HepG2 (cell line): ENCODE measurements at regions not wholly inside any gene's neighbourhood (a gene's known extent, or its start where the extent isn't known, plus 50 kb on each side); places are given as distances from the start of the nearest gene placed in this dataset.

ENCODE experiments used
- ATAC-seq: fragments of 200-7000 bp; cut with Tn5 transposase; 3 replicates; pipeline ENCODE4 v1.9.1; 2020; ENCODE audit warnings: mild to moderate bottlenecking, moderate library complexity
- BruUV-seq: library from RNA; stranded (reverse); fragments of 400-500 nt; replicated peaks from 2 replicates; lab custom pipeline; 2021; lab: Mats Ljungman, UMichigan
- CTCF ChIA-PET: fragments of 300-600 bp; formaldehyde crosslinking; extraction: SDS; loops from one replicate; lab custom pipeline; 2021; ENCODE audit warnings: low total read pairs, inconsistent platforms, low intra/inter-chr PET ratio; lab: Yijun Ruan, JAX
- POLR2A ChIA-PET: fragments of 350-600 bp; sonication (Branson Sonifier 250); formaldehyde crosslinking; loops from one replicate; lab custom pipeline; 2020; ENCODE audit warnings: antibody characterized with exemption, inconsistent platforms; lab: Yijun Ruan, JAX
- DNase-seq: peaks from one replicate; pipeline ENCODE4 v3.0.0-alpha.2; 2015; ENCODE audit warnings: low spot score
- FAIRE-seq: peaks from 3 replicates; lab custom pipeline; 2011; peaks lifted over from hg19 to GRCh38; lab: Jason Lieb, UNC
- H2AFZ ChIP-seq: one replicate; pipeline ENCODE4 v1.6.1; 2011; ENCODE audit warnings: low read length, inconsistent platforms
- H3K27ac ChIP-seq: fragments of 300-600 bp; 3 replicates; pipeline ENCODE4 v1.8.0; 2011; ENCODE audit warnings: mixed run types, mild to moderate bottlenecking, mixed read lengths, low read length, inconsistent platforms; ENCODE audit not compliant: insufficient read depth; ENCODE audit errors: extremely low read length
- H3K27me3 ChIP-seq, 2 experiments: fragments of 200-600 bp in 1 of 2; 2 replicates in 1 of 2; 3 replicates in 1 of 2; pipeline versions ENCODE4 v1.6.0 to v1.8.0; 2011; ENCODE audit warnings: low read length in 2 of 2, mild to moderate bottlenecking in 2 of 2, moderate library complexity in 2 of 2, inconsistent platforms in 1 of 2; ENCODE audit not compliant: insufficient read depth in 2 of 2, control insufficient read depth in 1 of 2
- H3K36me3 ChIP-seq, 2 experiments: fragments of 200-600 bp in 1 of 2; replicated peaks in 1 of 2; 2 replicates in 1 of 2; 3 replicates in 1 of 2; pipeline versions ENCODE4 v1.5.1 to v1.8.0; 2011; ENCODE audit warnings: low read length in 2 of 2, inconsistent platforms in 1 of 2; ENCODE audit not compliant: insufficient read depth in 2 of 2, control insufficient read depth in 1 of 2
- H3K4me1 ChIP-seq: 2 replicates; pipeline ENCODE4 v1.5.1; 2012; ENCODE audit warnings: low read length, inconsistent platforms; ENCODE audit not compliant: insufficient read depth
- H3K4me2 ChIP-seq: 2 replicates; pipeline ENCODE4 v1.6.0; 2011; ENCODE audit warnings: low read depth, low read length, inconsistent platforms
- H3K4me3 ChIP-seq, 3 experiments: fragments of 200-600 bp in 1 of 3; sonication (generic), shearing (Covaris generic) in 1 of 3; replicated peaks in 1 of 3; 2 replicates each; pipeline ENCODE4 v1.5.1; 2011 to 2016; ENCODE audit warnings: low read length in 3 of 3, inconsistent platforms in 2 of 3, low read depth in 2 of 3, mild to moderate bottlenecking in 2 of 3, control low read depth in 1 of 3, mixed read lengths in 1 of 3; ENCODE audit not compliant: insufficient read depth in 1 of 3
- H3K79me2 ChIP-seq: one replicate; pipeline ENCODE4 v1.6.1; 2011; ENCODE audit warnings: low read length, inconsistent platforms; ENCODE audit not compliant: insufficient read depth
- H3K9ac ChIP-seq: 2 replicates; pipeline ENCODE4 v1.6.0; 2011; ENCODE audit warnings: mild to moderate bottlenecking, low read depth, low read length, inconsistent platforms; ENCODE audit not compliant: insufficient read depth
- H3K9me3 ChIP-seq: 2 replicates; pipeline ENCODE4 v1.5.1; 2012; ENCODE audit warnings: mild to moderate bottlenecking, low read length
- H4K20me1 ChIP-seq: 2 replicates; pipeline ENCODE4 v1.6.0; 2011; ENCODE audit warnings: inconsistent platforms, mild to moderate bottlenecking, low read length, moderate library complexity; ENCODE audit not compliant: insufficient read depth
- ETV6 ChIP-seq: sonication (generic); formaldehyde crosslinking; conservative IDR thresholded peaks from 2 replicates; pipeline ENCODE4 v1.4.0; 2020; ENCODE audit warnings: missing genetic modification reagents
- KDM2A ChIP-seq: sonication (generic); formaldehyde crosslinking; IDR thresholded peaks from 2 replicates; pipeline ENCODE4 v1.4.0; 2020; ENCODE audit warnings: low read depth, missing genetic modification reagents, borderline replicate concordance
- NFKBIZ ChIP-seq: IDR thresholded peaks from 2 replicates; pipeline ENCODE4 v1.6.1; 2018; ENCODE audit warnings: missing genetic modification reagents, missing compliant biosample characterization
- ZFP90 ChIP-seq: sonication (generic); formaldehyde crosslinking; IDR thresholded peaks from 2 replicates; pipeline ENCODE4 v1.8.0; 2022; ENCODE audit warnings: missing genetic modification reagents, mild to moderate bottlenecking, inconsistent platforms, borderline replicate concordance
- ZNF660 ChIP-seq: sonication (generic); formaldehyde crosslinking; IDR thresholded peaks from 2 replicates; pipeline ENCODE4 v1.5.1; 2020; ENCODE audit warnings: mild to moderate bottlenecking, low read depth, missing genetic modification reagents, borderline replicate concordance
- ZNF792 ChIP-seq: IDR thresholded peaks from 2 replicates; pipeline ENCODE4 v1.6.1; 2016
- WGBS: methylation state at CpG from one replicate; pipeline ENCODE4 v1.1.6; 2017; ENCODE audit warnings: low lambda C conversion rate; 5-methylcytosine and 5-hydroxymethylcytosine counted together
- in situ Hi-C: cut with HindIII; loops from 2 replicates; pipeline ENCODE4 v1.10.0; 2017; ENCODE audit warnings: low pct_unique_long_range_greater_than_20kb; ENCODE audit not compliant: extremely low pct_ligation_motif_present
- intact Hi-C: fragments of 100-400 bp; cut with micrococcal nuclease; formaldehyde crosslinking; loops from one replicate; pipeline ENCODE4 v1.10.0; 2022; ENCODE audit not compliant: unreplicated experiment
- TF ChIP-seq, protein P1 (sequence below): IDR thresholded peaks from 2 replicates; pipeline ENCODE4 v1.6.1; 2016; ENCODE audit warnings: low read depth, borderline replicate concordance
- TF ChIP-seq, protein P2 (sequence below): sonication (generic); formaldehyde crosslinking; IDR thresholded peaks from 2 replicates; pipeline ENCODE4 v1.4.0; 2020; ENCODE audit warnings: missing genetic modification reagents

DNA sequence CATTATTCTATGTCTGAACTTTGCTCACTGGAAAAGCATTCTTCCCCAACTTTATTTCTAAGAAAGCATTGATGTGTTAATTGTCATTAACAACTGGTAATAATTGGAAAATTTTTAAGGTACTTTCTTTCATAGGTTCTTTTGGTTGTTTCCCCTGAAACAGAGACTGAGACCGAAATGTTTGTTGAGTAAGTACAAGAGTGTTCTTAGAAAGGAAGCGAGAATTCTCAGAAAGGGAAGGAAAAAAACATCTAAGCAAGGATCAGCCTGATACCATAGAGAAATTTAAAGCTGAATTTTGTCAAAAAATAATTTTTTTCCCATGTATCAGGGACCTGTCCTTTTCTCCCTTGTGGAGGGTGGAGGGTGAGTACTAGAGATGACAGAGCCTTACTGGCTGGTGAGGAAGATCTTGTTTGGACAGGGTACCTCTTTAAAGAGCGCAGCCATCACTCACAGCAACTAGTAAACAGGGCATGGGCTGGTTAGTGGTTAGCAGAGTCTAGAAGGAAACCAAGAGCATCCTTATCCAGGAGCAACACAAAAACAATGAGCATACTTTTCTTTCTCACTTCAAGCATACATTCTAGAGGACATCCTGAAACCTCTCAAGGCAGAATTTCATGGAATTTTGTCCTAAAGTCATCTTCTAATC lies 898.5 kb downstream of the DNAH5 start:
- ATAC-seq (no peak), DNase-seq (no peak), FAIRE-seq (no peak)
- no peaks in the 10 kb centered on the region for H3K4me1 ChIP-seq
- POLR2A ChIA-PET = no interaction called here
- no peaks in the 10 kb centered on the region for H4K20me1 ChIP-seq
- no peak overlapping the region for H3K4me3 ChIP-seq
- H3K79me2 ChIP-seq = no peaks in the 10 kb centered on the region
- no peak for TF ChIP-seq ZFP90 (CRISPR knock-in tag)
- TF ChIP-seq KDM2A (CRISPR knock-in tag) = no peak
- TF ChIP-seq NFKBIZ = no peak
- TF ChIP-seq, protein P1, sequence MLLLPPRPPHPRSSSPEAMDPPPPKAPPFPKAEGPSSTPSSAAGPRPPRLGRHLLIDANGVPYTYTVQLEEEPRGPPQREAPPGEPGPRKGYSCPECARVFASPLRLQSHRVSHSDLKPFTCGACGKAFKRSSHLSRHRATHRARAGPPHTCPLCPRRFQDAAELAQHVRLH = no peak
- TF ChIP-seq, protein P2, sequence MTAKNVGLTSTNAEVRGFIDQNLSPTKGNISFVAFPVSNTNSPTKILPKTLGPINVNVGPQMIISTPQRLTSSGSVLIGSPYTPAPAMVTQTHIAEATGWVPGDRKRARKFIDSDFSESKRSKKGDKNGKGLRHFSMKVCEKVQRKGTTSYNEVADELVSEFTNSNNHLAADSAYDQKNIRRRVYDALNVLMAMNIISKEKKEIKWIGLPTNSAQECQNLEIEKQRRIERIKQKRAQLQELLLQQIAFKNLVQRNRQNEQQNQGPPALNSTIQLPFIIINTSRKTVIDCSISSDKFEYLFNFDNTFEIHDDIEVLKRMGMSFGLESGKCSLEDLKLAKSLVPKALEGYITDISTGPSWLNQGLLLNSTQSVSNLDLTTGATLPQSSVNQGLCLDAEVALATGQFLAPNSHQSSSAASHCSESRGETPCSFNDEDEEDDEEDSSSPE (CRISPR knock-in tag) = no peak
- TF ChIP-seq ETV6 = no peak
- no peak for TF ChIP-seq ZNF660 (CRISPR knock-in tag)
- H3K27me3 ChIP-seq = no peaks in the 10 kb centered on the region
- BruUV-seq = no TSS peak
- H3K36me3 ChIP-seq = no peaks in the 10 kb centered on the region
- WGBS = 5% methylated on average over 2 of the region's 3 CpGs
- CTCF ChIA-PET = no interaction called here
- peaks cover 95% of the 10 kb centered on the region for H3K9me3 ChIP-seq
- H3K4me2 ChIP-seq = no peak overlapping the region
- H3K27ac ChIP-seq = no peak overlapping the region
- H3K9ac ChIP-seq = no peak overlapping the region
- intact Hi-C loops = no loop called here
- in situ Hi-C loops = no loop called here
- H2AFZ ChIP-seq = no peak overlapping the region

DNA sequence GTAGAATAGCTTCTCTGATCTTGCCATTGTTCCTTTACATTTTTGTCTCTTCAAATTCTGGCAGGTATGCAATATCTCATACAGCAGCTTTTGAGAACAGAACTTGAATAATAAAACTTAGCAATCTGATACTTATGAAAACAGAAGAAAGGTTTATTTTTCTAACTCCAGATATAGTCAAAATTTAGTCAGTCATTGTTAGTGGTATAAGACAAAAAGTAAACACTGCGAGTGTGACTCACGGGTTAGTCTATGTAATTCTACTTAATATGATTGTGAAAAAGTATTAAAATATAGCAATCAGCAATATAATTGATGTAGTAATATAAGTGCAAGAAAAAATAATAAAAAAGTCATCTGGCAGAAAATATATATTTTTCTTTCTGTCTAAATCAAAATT lies 910.4 kb downstream of the DNAH5 start:
- BruUV-seq = no TSS peak
- no peak for TF ChIP-seq ZNF792
- peaks cover 74% of the 10 kb centered on the region for H3K9me3 ChIP-seq
- 1% methylated on average over 2 of the region's 2 CpGs for WGBS
- no peaks in the 10 kb centered on the region for H3K27me3 ChIP-seq
- ChIA-PET CTCF (no interaction called here), POLR2A (no interaction called here)
- in situ Hi-C loops = no loop called here
- H3K4me3 ChIP-seq = no peak overlapping the region
- intact Hi-C loops = no loop called here
- DNase-seq (no peak), ATAC-seq (no peak), FAIRE-seq (no peak)
- H3K27ac ChIP-seq = no peak overlapping the region
- H3K79me2 ChIP-seq = no peaks in the 10 kb centered on the region
- no peak overlapping the region for H2AFZ ChIP-seq
- H3K9ac ChIP-seq = no peak overlapping the region
- H3K36me3 ChIP-seq = no peaks in the 10 kb centered on the region
- H4K20me1 ChIP-seq = no peaks in the 10 kb centered on the region
- no peaks in the 10 kb centered on the region for H3K4me1 ChIP-seq
- no peak overlapping the region for H3K4me2 ChIP-seq
